ENCODE measurements at regions not wholly inside any gene's neighbourhood (a gene's known extent, or its start where the extent isn't known, plus 50 kb on each side); places are given as distances from the start of the nearest gene placed in this dataset.
"Not testable (repeated sequence)": the region's sequence is repeated elsewhere in the genome, so short reads cannot be mapped to it uniquely, and the experiment has no call there.

- DNase-seq (ENCODE audit: low read depth in 2 of 2) = no peak
Measured at GRCh38 chr2:62334440-62335058, 138.6 kb downstream of the B3GNT2 start.

GRCh38 chr2:62334009-62334408, 138.1 kb downstream of the B3GNT2 start:
- no peak for DNase-seq (ENCODE audit: low read depth in 2 of 2)

- DNase-seq (ENCODE audit: low read depth in 2 of 2) = no peak
Measured at GRCh38 chr2:62330959-62331358, 135.0 kb downstream of the B3GNT2 start.

GRCh38 chr2:62329797-62330196, 133.9 kb downstream of the B3GNT2 start:
- no peak for DNase-seq (ENCODE audit: low read depth in 2 of 2)

- DNase-seq (ENCODE audit: low read depth in 2 of 2) = no peak
Measured at GRCh38 chr2:62326735-62327134, 130.8 kb downstream of the B3GNT2 start.

DNA sequence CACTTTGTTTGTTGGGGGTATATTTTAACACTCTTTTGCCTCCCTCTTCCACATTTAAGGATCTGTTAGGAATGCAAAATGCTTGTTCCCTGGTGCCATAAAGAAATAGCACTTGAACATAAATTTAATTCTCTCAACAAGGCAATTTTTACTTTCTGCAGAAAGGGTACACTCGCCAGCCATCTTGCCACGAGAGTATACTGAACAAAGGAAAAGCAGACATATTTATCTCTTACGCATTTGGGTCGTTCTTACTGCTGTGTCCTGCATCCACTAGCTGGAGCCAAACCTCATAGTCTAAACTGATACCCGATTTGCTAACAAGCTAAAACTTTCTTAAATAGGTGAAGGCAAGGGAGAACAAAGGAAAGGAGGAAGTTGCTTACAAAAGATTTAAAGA, 129.5 kb downstream of the B3GNT2 start:
- DNase-seq (ENCODE audit: low read depth in 2 of 2) = no peak

GRCh38 chr2:62321380-62322289, 125.7 kb downstream of the B3GNT2 start:
- DNase-seq (ENCODE audit: low read depth in 2 of 2) = no peak

- no peak for DNase-seq (ENCODE audit: low read depth in 2 of 2)
Measured at GRCh38 chr2:62320657-62321357, 124.9 kb downstream of the B3GNT2 start.

DNA sequence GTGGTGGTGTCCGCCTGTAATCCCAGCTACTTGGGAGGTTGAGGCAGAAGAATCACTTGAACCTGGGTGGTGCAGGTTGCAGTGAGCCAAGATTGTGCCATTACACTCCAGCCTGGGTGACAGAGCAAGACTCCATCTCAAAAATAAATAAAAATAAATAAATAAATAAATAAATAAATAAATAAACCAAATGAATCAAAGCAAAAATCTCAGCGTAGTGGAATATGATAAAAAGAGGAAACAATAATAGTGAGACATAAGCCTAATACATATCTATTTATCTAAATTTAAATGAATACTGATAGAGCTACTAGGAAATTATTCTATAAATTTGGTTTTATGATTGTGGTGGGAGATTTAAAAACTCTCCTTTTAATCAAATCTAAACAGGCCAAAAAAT, 124.2 kb downstream of the B3GNT2 start:
- not testable (repeated sequence) for DNase-seq (ENCODE audit: low read depth in 2 of 2)

DNA sequence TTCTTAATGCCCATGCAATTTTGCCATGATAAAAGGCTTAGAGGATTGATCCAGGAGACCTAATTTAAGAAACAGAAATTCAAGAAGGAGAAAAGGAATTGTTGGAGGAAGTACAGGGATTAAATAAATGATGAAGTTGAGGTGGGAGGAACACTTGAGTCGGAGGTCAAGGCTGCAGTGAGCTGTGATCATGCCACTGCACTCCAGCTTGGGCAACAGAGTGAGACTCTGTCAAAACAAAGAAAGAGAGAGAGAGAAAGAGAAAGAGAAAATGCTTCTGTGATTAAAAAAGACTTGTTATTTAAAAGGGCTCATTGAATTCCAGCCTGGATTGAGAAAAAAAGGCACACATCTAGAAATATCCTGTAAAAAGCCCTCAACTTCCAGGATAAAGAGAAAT, 123.2 kb downstream of the B3GNT2 start:
- DNase-seq (ENCODE audit: low read depth in 2 of 2) = no peak

GRCh38 chr2:62315476-62315875, 119.6 kb downstream of the B3GNT2 start:
- no peak for DNase-seq (ENCODE audit: low read depth in 2 of 2)

DNA sequence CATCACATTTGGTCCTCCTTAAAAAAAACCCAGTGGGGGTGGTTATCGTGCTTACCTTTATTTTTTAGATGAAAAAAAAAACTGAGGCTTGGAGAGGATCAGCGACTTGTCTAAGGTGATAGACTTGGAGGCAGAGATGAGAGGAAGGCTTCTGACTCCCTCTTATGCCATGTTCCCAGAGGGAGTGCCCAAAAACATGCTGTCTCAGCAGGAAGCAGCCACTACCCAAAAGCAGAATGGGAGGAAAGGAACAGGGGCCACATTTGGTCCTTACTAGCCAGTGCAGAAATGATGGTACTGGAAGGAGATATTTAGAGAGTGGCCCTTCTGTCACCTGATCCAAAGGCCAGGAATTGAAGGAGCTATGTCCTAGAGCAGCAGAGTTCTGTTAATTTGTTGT, 118.4 kb downstream of the B3GNT2 start:
- DNase-seq (ENCODE audit: low read depth in 2 of 2) = no peak

DNA sequence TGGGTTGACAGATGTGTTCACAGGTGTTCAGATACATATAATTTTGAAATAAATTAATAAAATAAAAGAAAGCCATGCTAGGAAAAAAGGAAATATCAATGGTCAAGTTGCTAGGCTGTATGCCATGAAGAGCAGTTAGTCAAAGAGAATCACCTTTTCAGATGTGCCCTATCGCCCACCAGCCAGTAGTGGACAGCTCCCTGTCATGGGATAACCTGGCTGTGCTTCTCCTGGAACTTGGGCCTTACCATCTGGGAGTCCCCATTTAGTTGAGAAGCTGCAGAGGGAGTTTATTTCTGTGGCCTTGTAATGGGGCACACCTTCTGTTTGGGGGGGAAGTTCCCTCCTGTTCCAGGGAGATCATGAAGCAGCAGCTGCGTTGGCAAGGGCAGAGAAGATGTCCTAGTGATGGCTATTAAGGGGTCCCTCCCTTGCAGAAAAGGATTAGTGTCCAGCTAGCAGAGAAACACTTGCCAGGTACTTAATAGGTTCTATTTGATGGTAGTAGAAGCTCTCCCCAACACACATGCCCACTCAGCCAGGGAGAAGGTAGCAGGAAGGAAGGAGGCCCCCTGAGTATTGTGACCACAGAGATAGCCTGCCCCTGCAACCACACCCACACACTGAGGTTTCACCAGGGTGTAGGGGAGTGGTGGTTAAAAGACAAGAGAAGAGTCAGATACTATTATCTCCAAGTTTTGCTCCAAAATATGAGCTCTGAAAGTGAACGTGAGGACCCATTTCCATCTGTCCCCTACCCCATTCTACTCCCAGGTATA, 117.7 kb downstream of the B3GNT2 start:
- DNase-seq (ENCODE audit: low read depth in 2 of 2) = peak; percentile 29 to 36

DNA sequence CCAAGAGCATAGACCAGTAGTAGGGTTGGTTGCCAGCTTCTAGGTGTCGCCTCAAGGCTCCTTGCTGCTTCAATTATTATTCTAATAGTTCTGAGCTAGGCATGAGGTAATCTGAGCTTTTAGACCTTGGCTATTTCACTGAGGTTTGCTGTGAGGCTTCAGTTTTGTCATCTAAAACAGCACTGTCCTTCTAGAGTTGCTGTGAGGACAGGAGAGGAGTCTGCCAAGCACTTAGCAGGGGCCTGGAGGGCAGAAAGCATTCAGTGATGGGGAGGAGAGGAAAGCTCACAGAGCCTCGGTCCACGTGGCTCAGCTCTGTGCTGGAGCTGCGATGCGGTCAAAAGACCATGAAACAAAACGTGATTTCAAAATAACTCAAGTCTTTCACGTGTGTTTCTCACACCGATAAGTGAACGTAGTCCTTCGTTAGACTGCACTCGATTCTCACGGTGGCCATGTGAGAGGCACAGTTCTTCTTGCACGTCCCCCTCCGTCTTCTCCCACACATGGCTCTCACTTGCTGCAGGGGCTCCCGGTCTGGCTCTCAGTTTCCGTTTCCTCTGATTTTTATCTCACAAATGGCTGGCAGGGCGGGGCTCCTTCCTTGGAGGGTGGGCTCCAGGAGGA, 113.7 kb downstream of the B3GNT2 start:
- DNase-seq (ENCODE audit: low read depth in 2 of 2) = peak; percentile 27 to 36

DNA sequence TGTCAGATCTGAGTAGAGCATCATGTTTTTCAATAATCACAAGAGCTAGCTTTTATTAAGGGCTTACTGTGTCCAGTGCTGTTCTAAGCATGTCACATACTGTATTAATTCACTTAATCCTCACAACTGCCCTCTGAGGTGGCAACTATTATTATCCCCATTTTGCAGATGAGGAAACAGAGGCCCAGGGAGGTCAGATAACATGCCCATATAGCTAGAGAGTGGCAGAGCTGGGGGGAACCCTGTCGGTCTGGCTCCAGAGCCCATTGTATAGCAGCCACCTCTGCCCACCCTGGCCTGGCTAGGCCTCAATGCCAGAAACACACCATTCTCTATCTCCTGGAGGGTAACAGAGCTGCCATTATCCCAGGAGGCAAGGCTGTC, 113.2 kb downstream of the B3GNT2 start:
- DNase-seq (ENCODE audit: low read depth in 2 of 2) = no peak

DNA sequence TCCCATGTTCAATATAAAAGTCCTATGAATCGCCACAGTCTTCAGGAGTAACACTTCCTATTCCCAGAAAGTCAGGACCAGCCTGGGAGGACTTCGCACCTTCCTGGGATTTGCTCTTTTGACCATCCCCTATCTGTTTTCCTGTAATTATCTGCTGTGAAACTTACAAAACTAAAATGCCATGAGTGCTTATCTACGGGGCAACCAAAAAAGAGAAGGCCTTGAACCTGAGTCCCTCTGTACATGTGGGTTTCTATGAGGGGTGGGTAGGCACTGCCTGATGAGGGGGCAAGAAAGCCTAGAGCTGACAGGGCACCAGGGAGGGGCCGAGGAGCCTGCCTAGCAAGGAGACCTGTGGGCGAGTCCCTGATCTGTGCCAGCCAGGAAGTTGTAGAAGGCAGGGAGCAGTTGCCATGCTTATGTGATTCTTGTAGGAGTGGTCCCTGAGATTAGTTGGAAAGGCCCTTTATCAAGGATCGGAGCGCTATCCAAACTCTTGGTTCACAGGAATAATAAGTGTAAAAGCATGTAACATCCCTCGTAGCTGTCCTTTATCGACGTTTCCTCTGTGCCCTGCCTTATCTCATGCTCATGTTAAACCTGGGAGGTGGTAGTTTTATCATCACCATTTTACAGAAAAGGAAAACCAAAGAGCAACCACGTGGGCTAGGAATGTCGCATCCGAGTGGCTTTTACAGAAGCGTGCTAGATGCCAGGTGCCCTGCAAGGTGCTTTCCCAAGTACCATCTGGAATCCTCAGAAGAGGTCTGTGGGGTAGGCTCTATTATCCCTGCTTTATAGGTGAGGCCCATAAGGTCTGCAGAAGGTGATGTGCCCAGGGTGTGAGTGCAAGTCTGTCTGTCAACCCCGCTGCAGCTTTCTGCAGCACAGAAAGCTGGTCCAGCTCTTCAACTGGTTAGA, 111.8 kb downstream of the B3GNT2 start:
- DNase-seq (ENCODE audit: low read depth in 2 of 2) = no peak

- DNase-seq (ENCODE audit: low read depth in 2 of 2) = no peak
Measured at GRCh38 chr2:62306751-62307468, 111.0 kb downstream of the B3GNT2 start.

GRCh38 chr2:62305421-62306176, 109.7 kb downstream of the B3GNT2 start:
- DNase-seq (ENCODE audit: low read depth in 2 of 2) = peak; percentile 69 to 72

Data from stimulated activated CD8-positive, alpha-beta memory T cell treated with anti-CD3 and anti-CD28 coated beads, Interleukin-7, amount 100 ng/mL, for 4 hours (primary cell).